B cell (primary cell): ENCODE measurements at regions not wholly inside any gene's neighbourhood (a gene's known extent, or its start where the extent isn't known, plus 50 kb on each side); places are given as distances from the start of the nearest gene placed in this dataset.

ENCODE experiments used
- EZH2 ChIP-seq: IDR thresholded peaks from 2 replicates; pipeline ENCODE4 v1.6.1; 2012; ENCODE audit warnings: borderline replicate concordance, low read depth, mild to moderate bottlenecking, moderate library complexity, low read length; ENCODE audit not compliant: insufficient read depth, poor library complexity, severe bottlenecking
- TF ChIP-seq, protein P1 (sequence below): fragments of 200-600 bp; IDR thresholded peaks from one replicate; pipeline ENCODE4 v1.8.0; 2022; ENCODE audit warnings: antibody characterized with exemption, mild to moderate bottlenecking

DNA sequence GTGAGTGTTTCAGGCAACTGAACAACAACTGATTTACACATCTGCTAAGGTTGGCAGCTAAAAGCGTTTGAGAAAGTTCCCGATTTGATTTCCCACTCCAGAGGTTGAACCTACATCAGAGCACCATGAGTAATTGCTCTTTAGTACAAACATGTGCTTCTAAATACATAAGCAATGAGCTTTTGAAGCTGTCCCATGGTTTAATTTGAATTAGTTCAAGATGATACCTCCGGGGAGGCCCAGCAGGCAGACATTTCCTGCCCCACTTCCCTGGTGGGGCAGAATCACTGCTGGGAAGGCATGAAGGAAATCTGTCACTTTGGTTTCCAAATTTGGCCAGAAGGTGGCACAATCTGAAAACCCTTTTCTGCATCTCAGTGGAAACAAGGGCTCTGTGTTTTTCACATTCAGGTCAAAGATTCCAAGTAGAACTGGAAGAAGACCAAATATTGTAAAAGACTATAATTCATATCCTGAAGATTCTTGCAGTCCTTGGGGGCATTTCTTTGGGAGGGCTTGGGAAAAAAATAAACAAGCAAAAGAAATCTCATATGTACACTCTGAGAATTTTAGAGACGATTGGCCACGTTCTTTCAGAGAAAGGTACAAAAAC, 176.2 kb upstream of the FAM20A start:
- TF ChIP-seq, protein P1, sequence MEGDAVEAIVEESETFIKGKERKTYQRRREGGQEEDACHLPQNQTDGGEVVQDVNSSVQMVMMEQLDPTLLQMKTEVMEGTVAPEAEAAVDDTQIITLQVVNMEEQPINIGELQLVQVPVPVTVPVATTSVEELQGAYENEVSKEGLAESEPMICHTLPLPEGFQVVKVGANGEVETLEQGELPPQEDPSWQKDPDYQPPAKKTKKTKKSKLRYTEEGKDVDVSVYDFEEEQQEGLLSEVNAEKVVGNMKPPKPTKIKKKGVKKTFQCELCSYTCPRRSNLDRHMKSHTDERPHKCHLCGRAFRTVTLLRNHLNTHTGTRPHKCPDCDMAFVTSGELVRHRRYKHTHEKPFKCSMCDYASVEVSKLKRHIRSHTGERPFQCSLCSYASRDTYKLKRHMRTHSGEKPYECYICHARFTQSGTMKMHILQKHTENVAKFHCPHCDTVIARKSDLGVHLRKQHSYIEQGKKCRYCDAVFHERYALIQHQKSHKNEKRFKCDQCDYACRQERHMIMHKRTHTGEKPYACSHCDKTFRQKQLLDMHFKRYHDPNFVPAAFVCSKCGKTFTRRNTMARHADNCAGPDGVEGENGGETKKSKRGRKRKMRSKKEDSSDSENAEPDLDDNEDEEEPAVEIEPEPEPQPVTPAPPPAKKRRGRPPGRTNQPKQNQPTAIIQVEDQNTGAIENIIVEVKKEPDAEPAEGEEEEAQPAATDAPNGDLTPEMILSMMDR = peak; percentile 74
- TF ChIP-seq EZH2 = no peak
